ENCODE measurements at regions not wholly inside any gene's neighbourhood (a gene's known extent, or its start where the extent isn't known, plus 50 kb on each side); places are given as distances from the start of the nearest gene placed in this dataset.

DNA sequence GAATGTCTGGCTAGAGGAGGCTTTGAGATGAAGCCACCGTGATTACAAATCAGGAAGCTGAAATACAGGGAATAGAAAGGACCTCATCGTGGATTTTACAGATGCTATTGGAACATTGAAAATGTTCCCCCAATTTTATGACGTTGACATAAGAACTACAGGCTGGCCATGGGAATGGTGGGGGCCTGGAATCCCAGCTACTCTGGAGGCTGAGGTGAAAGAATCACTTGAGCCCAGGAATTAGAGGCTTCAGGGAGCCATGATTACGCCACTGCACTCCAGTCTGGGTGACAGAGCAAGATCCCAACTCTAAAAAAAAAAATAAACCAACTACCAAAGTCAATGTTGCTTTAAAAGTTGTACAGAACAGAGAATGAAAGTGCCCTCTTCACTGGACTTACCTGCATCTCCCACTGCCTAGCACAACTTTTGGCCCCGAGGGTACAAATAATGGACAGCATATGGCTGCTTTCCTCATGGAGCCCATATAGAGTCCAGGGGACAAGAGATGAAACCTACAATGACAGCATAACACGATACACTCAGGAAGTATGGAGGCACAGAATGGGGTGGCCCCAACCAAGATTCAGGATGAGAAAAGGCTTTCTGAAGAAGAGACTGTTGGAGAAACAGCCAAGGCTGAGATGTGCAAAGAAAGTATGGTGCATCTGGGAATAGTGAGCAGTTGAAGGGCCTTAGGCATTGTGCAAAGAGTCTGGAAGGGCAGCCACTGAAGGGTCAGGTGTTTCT lies 254.8 kb downstream of the MYCN start:
- TF ChIP-seq EP300 (IDR thresholded peaks at IDR 0.05) (no peak), POLR2AphosphoS5 (IDR thresholded peaks at IDR 0.05) (no peak), POLR2A (IDR thresholded peaks at IDR 0.05) (no peak)
- TF ChIP-seq, protein P1, sequence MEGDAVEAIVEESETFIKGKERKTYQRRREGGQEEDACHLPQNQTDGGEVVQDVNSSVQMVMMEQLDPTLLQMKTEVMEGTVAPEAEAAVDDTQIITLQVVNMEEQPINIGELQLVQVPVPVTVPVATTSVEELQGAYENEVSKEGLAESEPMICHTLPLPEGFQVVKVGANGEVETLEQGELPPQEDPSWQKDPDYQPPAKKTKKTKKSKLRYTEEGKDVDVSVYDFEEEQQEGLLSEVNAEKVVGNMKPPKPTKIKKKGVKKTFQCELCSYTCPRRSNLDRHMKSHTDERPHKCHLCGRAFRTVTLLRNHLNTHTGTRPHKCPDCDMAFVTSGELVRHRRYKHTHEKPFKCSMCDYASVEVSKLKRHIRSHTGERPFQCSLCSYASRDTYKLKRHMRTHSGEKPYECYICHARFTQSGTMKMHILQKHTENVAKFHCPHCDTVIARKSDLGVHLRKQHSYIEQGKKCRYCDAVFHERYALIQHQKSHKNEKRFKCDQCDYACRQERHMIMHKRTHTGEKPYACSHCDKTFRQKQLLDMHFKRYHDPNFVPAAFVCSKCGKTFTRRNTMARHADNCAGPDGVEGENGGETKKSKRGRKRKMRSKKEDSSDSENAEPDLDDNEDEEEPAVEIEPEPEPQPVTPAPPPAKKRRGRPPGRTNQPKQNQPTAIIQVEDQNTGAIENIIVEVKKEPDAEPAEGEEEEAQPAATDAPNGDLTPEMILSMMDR (IDR thresholded peaks at IDR 0.05) = no peak
- H3K27me3 ChIP-seq = no peaks in the 10 kb centered on the region
- no peaks in the 10 kb centered on the region for H3K4me1 ChIP-seq
- WGBS, 2 donors = 69 to 83% methylated on average over 6 of the region's 6 CpGs
- no peak for DNase-seq
- H3K4me3 ChIP-seq = no peak overlapping the region
- no peaks in the 10 kb centered on the region for H3K9me3 ChIP-seq
- no peaks in the 10 kb centered on the region for H3K36me3 ChIP-seq
- H3K27ac ChIP-seq = no peak overlapping the region
- intact Hi-C loops (cut with DNase I) = no loop called here

DNA sequence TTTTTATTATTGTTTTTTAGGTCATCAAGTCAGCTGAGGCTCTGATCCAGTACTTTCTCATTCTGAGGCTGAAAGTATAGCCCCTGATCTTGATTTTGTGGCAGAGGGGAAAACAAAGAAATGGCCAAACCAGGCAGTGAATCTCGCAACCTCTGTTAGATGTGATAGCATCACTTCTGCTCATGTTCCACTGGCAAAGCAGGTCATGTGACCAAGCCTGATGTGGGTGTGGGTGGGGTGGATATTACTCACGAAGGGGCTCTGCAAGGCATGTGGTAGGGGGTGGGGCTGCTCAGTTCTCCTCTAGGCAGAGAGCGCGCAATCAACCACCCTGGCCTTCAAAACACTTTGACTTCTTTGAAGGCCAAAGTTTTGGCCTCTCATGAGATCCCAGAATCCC lies 254.2 kb downstream of the MYCN start:
- H3K27ac ChIP-seq = no peak overlapping the region
- intact Hi-C loops (cut with DNase I) = no loop called here
- no peak for DNase-seq
- H3K4me1 ChIP-seq = no peaks in the 10 kb centered on the region
- H3K4me3 ChIP-seq = no peak overlapping the region
- 84 to 87% methylated on average over 4 of the region's 4 CpGs for WGBS, 2 donors
- TF ChIP-seq, protein P1 (IDR thresholded peaks at IDR 0.05) = no peak
- TF ChIP-seq EP300 (IDR thresholded peaks at IDR 0.05) (no peak), POLR2AphosphoS5 (IDR thresholded peaks at IDR 0.05) (no peak), POLR2A (IDR thresholded peaks at IDR 0.05) (no peak)
- no peaks in the 10 kb centered on the region for H3K36me3 ChIP-seq
- no peaks in the 10 kb centered on the region for H3K9me3 ChIP-seq
- H3K27me3 ChIP-seq = no peaks in the 10 kb centered on the region

DNA sequence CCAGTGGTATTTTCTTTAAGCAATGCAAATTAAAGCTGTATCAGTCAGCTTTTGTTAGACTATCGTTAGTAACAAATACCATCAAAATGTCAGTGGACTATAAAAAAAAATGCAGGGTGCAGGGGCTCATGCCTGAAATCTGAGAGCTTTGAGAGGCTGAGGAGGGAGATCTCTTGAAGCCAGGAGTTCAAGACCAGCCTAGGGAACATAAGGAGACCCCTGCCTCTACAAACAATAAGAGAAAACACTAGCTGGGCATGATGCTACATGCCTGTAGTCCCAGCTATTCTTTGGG lies 253.7 kb downstream of the MYCN start:
- WGBS, 2 donors = 91 to 97% methylated on average over 1 of the region's 1 CpG

DNA sequence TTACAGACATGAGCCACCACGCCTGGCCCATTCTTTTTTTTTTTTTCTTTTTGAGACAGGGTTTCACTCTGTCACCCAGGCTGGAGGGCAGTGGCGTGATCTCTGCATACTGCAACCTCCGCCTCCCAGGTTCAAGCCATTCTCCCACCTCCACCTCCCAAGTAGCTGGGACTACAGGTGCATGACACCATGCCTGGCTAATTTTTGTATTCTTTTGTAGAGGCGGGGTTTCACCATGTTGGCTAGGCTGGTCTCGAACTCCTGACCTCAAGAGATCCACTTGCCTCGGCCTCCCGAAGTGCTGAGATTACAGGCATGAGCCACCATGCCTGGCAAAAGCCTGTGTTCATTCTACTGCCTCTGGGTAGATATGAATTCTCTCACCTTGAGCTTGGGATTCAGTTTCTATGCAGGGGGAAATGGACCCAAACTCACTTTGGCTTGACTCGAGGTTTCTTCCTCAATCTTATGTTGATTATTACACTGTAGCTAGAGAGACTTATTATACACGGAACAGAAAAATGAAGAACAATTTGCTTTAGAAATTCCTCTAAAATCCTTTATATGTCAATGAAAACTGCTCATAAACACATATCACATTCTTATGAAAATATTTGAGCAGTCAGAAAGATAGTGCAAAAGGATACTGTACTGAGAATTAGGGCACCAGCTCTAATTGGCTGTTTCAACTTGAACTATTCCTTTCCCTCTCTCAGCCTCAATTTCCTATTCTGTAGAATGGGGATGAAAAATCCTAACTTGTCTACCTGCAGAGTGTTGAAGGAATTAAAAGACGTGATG lies 252.3 kb downstream of the MYCN start:
- TF ChIP-seq, protein P1 (IDR thresholded peaks at IDR 0.05) = no peak
- no peak for TF ChIP-seq EP300 (IDR thresholded peaks at IDR 0.05)
- no peak for TF ChIP-seq POLR2A (IDR thresholded peaks at IDR 0.05)
- TF ChIP-seq POLR2AphosphoS5 (IDR thresholded peaks at IDR 0.05) = no peak
- Histone ChIP-seq H3K4me1 (no peaks in the 10 kb centered on the region), H3K36me3 (no peaks in the 10 kb centered on the region), H3K9me3 (no peaks in the 10 kb centered on the region), H3K27ac (no peak overlapping the region), H3K27me3 (no peaks in the 10 kb centered on the region), H3K4me3 (no peak overlapping the region)
- intact Hi-C loops (cut with DNase I) = no loop called here
- DNase-seq = no peak
- WGBS, 2 donors = 85 to 88% methylated on average over 10 of the region's 10 CpGs

More for the DNA sequence above, 253.7 kb downstream of the MYCN start:
- intact Hi-C loops (cut with DNase I) = no loop called here
- Histone ChIP-seq H3K4me3 (no peak overlapping the region), H3K27me3 (no peaks in the 10 kb centered on the region), H3K9me3 (no peaks in the 10 kb centered on the region), H3K4me1 (no peaks in the 10 kb centered on the region), H3K36me3 (no peaks in the 10 kb centered on the region), H3K27ac (no peak overlapping the region)
- no peak for TF ChIP-seq EP300 (IDR thresholded peaks at IDR 0.05)
- TF ChIP-seq, protein P1 (IDR thresholded peaks at IDR 0.05) = no peak
- no peak for TF ChIP-seq POLR2AphosphoS5 (IDR thresholded peaks at IDR 0.05)
- no peak for TF ChIP-seq POLR2A (IDR thresholded peaks at IDR 0.05)
- no peak for DNase-seq

Measured in sigmoid colon (tissue), 6 donors.